ENCODE measurements at regions not wholly inside any gene's neighbourhood (a gene's known extent, or its start where the extent isn't known, plus 50 kb on each side); places are given as distances from the start of the nearest gene placed in this dataset.

DNA sequence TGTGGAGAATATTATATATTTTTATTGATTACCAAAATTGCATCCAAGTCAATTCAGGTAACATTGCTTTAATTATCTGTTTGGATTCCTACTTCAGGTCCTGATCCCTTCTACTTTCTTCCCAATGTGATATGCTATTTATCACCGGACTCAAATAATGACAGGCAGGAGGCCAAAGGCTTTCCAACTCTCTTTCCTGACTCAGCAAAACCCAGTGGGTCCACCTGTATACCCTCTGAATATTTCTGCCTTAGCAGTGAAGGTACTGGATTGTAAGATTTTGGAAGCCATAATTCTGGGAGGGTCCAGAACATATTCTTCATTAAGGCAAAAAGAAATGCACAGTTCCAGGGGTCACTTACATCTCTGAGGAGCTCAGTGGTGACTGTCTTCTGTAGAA lies 260.2 kb upstream of the UBASH3B start:
- DNase-seq (ENCODE audit: low read depth), result no peak
- TF ChIP-seq, protein P1, sequence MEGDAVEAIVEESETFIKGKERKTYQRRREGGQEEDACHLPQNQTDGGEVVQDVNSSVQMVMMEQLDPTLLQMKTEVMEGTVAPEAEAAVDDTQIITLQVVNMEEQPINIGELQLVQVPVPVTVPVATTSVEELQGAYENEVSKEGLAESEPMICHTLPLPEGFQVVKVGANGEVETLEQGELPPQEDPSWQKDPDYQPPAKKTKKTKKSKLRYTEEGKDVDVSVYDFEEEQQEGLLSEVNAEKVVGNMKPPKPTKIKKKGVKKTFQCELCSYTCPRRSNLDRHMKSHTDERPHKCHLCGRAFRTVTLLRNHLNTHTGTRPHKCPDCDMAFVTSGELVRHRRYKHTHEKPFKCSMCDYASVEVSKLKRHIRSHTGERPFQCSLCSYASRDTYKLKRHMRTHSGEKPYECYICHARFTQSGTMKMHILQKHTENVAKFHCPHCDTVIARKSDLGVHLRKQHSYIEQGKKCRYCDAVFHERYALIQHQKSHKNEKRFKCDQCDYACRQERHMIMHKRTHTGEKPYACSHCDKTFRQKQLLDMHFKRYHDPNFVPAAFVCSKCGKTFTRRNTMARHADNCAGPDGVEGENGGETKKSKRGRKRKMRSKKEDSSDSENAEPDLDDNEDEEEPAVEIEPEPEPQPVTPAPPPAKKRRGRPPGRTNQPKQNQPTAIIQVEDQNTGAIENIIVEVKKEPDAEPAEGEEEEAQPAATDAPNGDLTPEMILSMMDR (IDR thresholded peaks at IDR 0.05; ENCODE audit: control insufficient read depth, extremely low read depth, insufficient read depth), result no peak
- no peak overlapping the region for H3K4me3 ChIP-seq (ENCODE audit: low read depth, low read length)

DNA sequence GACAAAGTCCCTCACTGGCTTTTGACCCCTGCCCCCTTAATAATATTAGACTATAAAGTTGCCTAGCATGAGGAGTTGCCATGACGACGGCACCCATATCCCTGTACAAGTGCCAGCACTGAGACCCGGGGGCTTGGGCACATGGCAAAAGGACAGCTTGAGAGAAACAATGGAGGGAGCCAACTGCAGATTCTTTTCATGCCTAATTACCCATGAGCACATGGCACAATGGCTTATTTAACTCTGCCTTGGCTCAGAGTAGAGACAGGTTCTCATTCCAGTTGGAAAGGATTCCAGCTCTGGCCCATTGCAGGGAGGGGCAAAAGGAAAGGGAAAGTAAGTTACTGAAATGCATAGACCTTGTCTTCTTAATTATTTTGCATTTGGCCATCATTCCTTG lies 261.2 kb upstream of the UBASH3B start:
- DNase-seq (ENCODE audit: low read depth), result no peak
- no peak overlapping the region for H3K4me3 ChIP-seq (ENCODE audit: low read depth, low read length)
- TF ChIP-seq, protein P1 (IDR thresholded peaks at IDR 0.05; ENCODE audit: control insufficient read depth, extremely low read depth, insufficient read depth), result no peak

DNA sequence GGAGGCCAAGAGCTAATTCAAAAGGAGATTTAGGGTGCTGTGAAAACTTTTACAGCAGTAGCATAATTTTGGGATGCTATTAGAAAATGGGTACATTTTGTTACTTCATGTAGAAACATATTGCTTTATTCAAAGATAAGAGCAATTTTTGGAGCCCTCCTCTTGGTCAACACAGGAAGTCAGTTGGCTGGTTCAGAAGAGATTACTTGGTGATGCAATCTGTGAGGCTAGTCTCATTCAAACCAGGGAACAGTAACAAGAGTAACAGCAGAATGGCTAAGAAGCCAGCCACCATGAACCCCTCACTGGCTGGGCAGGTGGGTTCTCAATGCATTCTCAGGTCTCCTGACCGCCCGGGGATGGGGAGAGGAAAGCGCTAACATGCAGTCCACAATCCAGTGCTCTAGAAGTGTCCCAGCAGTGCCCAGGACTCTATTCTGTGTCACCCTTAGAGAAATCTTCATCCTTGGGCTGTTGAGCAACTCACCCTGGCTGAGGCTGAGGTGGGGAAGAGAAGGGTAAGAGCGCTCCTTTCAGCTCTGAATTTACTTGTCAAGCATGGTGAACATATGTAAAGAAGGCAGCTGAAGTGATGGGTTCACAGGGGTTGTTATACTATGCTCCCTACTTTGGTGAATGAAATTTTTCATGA lies 262.2 kb upstream of the UBASH3B start:
- no peak overlapping the region for H3K4me3 ChIP-seq (ENCODE audit: low read depth, low read length)
- DNase-seq (ENCODE audit: low read depth), result no peak
- TF ChIP-seq, protein P1 (IDR thresholded peaks at IDR 0.05; ENCODE audit: control insufficient read depth, extremely low read depth, insufficient read depth), result no peak

DNA sequence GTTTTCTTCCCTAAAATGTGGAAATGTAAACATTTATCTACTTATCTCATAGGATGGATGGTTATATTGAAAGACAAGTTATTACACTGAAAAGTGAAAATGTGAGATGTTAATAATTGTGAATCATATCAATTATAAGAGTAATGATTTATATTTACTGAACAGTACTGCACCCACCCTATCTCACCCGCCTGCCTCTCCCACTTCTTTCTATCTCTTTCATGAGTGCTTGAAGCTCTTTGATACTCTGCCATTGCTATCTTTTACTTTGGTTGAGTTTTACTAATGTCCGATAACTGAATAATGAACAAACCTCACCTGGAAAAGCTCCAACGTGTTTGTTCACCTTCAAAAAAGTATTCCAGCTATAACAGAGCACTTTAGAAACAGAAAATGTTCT lies 263.0 kb upstream of the UBASH3B start:
- TF ChIP-seq, protein P1 (IDR thresholded peaks at IDR 0.05; ENCODE audit: control insufficient read depth, extremely low read depth, insufficient read depth), result no peak
- H3K4me3 ChIP-seq (ENCODE audit: low read depth, low read length), result no peak overlapping the region
- DNase-seq (ENCODE audit: low read depth), result no peak

DNA sequence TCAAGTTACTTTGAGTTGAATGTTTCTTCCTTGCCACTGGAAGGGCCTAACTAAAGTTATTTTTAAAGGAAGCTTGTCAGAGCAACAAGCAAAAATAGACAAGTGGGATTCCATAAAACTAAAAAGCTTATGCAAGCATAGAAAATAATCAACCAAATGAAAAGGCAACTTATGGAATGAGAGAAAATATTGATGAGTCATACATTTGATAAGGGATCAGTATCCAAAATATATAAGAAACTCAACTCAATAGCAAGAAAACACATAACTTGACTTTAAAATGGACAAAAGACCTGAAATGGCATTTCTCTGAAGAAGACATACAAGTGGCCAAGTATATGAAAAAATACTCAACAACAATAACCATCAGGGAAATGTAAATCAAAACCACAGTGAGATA lies 264.5 kb upstream of the UBASH3B start:
- no peak for DNase-seq (ENCODE audit: low read depth)
- TF ChIP-seq, protein P1 (IDR thresholded peaks at IDR 0.05; ENCODE audit: control insufficient read depth, extremely low read depth, insufficient read depth), result no peak
- H3K4me3 ChIP-seq (ENCODE audit: low read depth, low read length), result no peak overlapping the region

- no peak for DNase-seq (ENCODE audit: low read depth)
- TF ChIP-seq, protein P1 (IDR thresholded peaks at IDR 0.05; ENCODE audit: control insufficient read depth, extremely low read depth, insufficient read depth), result no peak
- H3K4me3 ChIP-seq (ENCODE audit: low read depth, low read length), result no peak overlapping the region
Observed at GRCh38 chr11:122383186-122383585, 267.2 kb upstream of the BLID start.
